ENCODE measurements at regions not wholly inside any gene's neighbourhood (a gene's known extent, or its start where the extent isn't known, plus 50 kb on each side); places are given as distances from the start of the nearest gene placed in this dataset.

DNA sequence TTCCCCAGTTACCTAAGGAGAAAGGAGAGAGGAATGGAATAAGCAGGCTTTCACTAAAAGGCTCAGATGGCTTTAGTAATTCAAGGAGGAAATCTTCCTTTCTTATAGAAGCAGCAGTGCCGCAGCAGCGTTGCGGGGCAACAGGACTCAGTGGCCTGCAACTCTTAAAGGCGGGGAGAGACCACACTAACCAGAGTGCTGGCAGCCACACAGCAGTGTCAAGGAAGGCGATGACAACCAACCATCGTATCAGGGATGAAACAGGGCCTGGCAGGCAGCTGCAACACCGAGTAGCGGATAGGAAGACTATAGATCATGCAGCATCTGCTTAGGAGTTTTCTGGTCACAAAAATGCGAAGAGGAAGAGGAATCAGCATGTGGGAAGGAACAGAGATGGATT, 106.0 kb downstream of the ERCC5 start:
- no peak for TF ChIP-seq EZH2 (optimal IDR thresholded peaks at IDR 0.05; ENCODE audit: low read depth, low read length)
- TF ChIP-seq, protein P1, sequence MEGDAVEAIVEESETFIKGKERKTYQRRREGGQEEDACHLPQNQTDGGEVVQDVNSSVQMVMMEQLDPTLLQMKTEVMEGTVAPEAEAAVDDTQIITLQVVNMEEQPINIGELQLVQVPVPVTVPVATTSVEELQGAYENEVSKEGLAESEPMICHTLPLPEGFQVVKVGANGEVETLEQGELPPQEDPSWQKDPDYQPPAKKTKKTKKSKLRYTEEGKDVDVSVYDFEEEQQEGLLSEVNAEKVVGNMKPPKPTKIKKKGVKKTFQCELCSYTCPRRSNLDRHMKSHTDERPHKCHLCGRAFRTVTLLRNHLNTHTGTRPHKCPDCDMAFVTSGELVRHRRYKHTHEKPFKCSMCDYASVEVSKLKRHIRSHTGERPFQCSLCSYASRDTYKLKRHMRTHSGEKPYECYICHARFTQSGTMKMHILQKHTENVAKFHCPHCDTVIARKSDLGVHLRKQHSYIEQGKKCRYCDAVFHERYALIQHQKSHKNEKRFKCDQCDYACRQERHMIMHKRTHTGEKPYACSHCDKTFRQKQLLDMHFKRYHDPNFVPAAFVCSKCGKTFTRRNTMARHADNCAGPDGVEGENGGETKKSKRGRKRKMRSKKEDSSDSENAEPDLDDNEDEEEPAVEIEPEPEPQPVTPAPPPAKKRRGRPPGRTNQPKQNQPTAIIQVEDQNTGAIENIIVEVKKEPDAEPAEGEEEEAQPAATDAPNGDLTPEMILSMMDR (IDR thresholded peaks at IDR 0.05; ENCODE audit: low read length) = no peak
